Hepatocyte (in vitro differentiated cells): ENCODE measurements at regions not wholly inside any gene's neighbourhood (a gene's known extent, or its start where the extent isn't known, plus 50 kb on each side); places are given as distances from the start of the nearest gene placed in this dataset.

Source experiments
- DNase-seq: peaks from one replicate; pipeline ENCODE4 v3.0.0-alpha.2; 2016; ENCODE audit warnings: low spot score
- H2AFZ ChIP-seq: fragments of 200-600 bp; sonication (generic); 2 replicates; pipeline ENCODE4 v1.6.0; 2016; ENCODE audit warnings: antibody characterized with exemption, mild to moderate bottlenecking
- H3K27ac ChIP-seq: fragments of 200-600 bp; sonication (generic); 2 replicates; pipeline ENCODE4 v1.5.1; 2016; ENCODE audit warnings: mild to moderate bottlenecking
- H3K27me3 ChIP-seq: fragments of 200-600 bp; sonication (generic); 2 replicates; pipeline ENCODE4 v1.6.1; 2016
- H3K36me3 ChIP-seq: fragments of 200-600 bp; sonication (generic); replicated peaks from 2 replicates; pipeline ENCODE4 v1.5.1; 2016; ENCODE audit warnings: low read depth; ENCODE audit not compliant: insufficient read depth
- H3K4me1 ChIP-seq: fragments of 200-600 bp; sonication (generic); 2 replicates; pipeline ENCODE4 v1.5.1; 2016; ENCODE audit warnings: mild to moderate bottlenecking, moderate library complexity; ENCODE audit not compliant: insufficient read depth
- H3K4me2 ChIP-seq: fragments of 200-600 bp; sonication (generic); 2 replicates; pipeline ENCODE4 v1.6.0; 2016
- H3K4me3 ChIP-seq: fragments of 200-600 bp; sonication (generic); 2 replicates; pipeline ENCODE4 v1.5.1; 2016; ENCODE audit warnings: mild to moderate bottlenecking
- H3K79me2 ChIP-seq: fragments of 200-600 bp; sonication (generic); 2 replicates; pipeline ENCODE4 v1.6.0; 2017; ENCODE audit warnings: mild to moderate bottlenecking
- H3K9me2 ChIP-seq: fragments of 200-600 bp; sonication (generic); replicated peaks from 2 replicates; pipeline ENCODE4 v1.6.0; 2017; ENCODE audit warnings: mild to moderate bottlenecking; ENCODE audit not compliant: insufficient read depth
- H3K9me3 ChIP-seq: fragments of 200-600 bp; sonication (generic); 2 replicates; pipeline ENCODE4 v1.5.1; 2016; ENCODE audit warnings: low read depth, mild to moderate bottlenecking
- H4K20me1 ChIP-seq: fragments of 200-600 bp; sonication (generic); 2 replicates; pipeline ENCODE4 v1.6.0; 2016; ENCODE audit warnings: mild to moderate bottlenecking; ENCODE audit not compliant: insufficient read depth, poor library complexity, severe bottlenecking
- EZH2 ChIP-seq: fragments of 200-600 bp; sonication (generic); IDR thresholded peaks from 2 replicates; pipeline ENCODE4 v1.6.1; 2016; ENCODE audit warnings: antibody characterized with exemption, mild to moderate bottlenecking, borderline replicate concordance
- EZH2phosphoT487 ChIP-seq: fragments of 200-600 bp; sonication (generic); IDR thresholded peaks from one replicate; pipeline ENCODE4 v1.6.1; 2018; ENCODE audit warnings: antibody characterized with exemption, mild to moderate bottlenecking, low read depth, moderate library complexity; ENCODE audit not compliant: unreplicated experiment, severe bottlenecking
- WGBS: methylation state at CpG from one replicate; pipeline ENCODE4 v1.1.6; 2016; ENCODE audit warnings: low lambda C conversion rate; ENCODE audit errors: missing lambda C conversion rate; 5-methylcytosine and 5-hydroxymethylcytosine counted together
- TF ChIP-seq, protein P1 (sequence below): fragments of 200-600 bp; sonication (generic); IDR thresholded peaks from 2 replicates; pipeline ENCODE4 v1.5.1; 2016; ENCODE audit warnings: antibody characterized with exemption, mild to moderate bottlenecking; ENCODE audit not compliant: poor library complexity

- no peaks in the 10 kb centered on the region for H3K4me1 ChIP-seq
- no peak overlapping the region for H2AFZ ChIP-seq
- H3K79me2 ChIP-seq = no peaks in the 10 kb centered on the region
- no peaks in the 10 kb centered on the region for H3K36me3 ChIP-seq
- no peaks in the 10 kb centered on the region for H4K20me1 ChIP-seq
- H3K9me3 ChIP-seq = no peaks in the 10 kb centered on the region
- H3K4me3 ChIP-seq = no peak overlapping the region
- DNase-seq = no peak
- 96% methylated on average over 3 of the region's 3 CpGs for WGBS
- H3K9me2 ChIP-seq = no peaks in the 10 kb centered on the region
- H3K27ac ChIP-seq = no peak overlapping the region
- no peaks in the 10 kb centered on the region for H3K27me3 ChIP-seq
- no peak for TF ChIP-seq EZH2
- TF ChIP-seq EZH2phosphoT487 = no peak
- TF ChIP-seq, protein P1, sequence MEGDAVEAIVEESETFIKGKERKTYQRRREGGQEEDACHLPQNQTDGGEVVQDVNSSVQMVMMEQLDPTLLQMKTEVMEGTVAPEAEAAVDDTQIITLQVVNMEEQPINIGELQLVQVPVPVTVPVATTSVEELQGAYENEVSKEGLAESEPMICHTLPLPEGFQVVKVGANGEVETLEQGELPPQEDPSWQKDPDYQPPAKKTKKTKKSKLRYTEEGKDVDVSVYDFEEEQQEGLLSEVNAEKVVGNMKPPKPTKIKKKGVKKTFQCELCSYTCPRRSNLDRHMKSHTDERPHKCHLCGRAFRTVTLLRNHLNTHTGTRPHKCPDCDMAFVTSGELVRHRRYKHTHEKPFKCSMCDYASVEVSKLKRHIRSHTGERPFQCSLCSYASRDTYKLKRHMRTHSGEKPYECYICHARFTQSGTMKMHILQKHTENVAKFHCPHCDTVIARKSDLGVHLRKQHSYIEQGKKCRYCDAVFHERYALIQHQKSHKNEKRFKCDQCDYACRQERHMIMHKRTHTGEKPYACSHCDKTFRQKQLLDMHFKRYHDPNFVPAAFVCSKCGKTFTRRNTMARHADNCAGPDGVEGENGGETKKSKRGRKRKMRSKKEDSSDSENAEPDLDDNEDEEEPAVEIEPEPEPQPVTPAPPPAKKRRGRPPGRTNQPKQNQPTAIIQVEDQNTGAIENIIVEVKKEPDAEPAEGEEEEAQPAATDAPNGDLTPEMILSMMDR = no peak
- H3K4me2 ChIP-seq = no peak overlapping the region
Measured at GRCh38 chr4:181682367-181683047, 560.7 kb upstream of the TENM3 start.

DNA sequence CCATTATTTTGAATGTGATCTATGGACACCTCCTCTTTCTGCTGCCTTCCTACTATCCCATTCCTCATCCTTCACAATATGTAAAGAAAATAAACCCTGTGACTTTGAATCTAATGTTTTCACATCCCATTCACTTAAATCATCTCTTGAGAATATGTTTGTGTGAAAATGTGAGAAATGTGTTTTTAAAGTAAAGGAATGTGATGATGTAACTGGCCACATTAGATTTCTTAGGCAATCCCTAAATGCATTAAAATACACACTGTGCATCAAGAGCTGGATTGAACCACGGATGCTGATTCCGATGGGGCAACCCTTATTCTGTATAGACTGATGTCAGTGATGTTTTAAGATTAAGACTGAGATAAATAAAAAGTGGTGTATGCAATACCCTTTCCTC is 558.9 kb upstream of the TENM3 start:
- H3K79me2 ChIP-seq = no peaks in the 10 kb centered on the region
- no peaks in the 10 kb centered on the region for H4K20me1 ChIP-seq
- no peaks in the 10 kb centered on the region for H3K9me3 ChIP-seq
- no peak overlapping the region for H2AFZ ChIP-seq
- H3K36me3 ChIP-seq = no peaks in the 10 kb centered on the region
- H3K9me2 ChIP-seq = no peaks in the 10 kb centered on the region
- no peak overlapping the region for H3K4me3 ChIP-seq
- H3K27me3 ChIP-seq = no peaks in the 10 kb centered on the region
- no peak for TF ChIP-seq EZH2phosphoT487
- TF ChIP-seq, protein P1 = no peak
- no peak for TF ChIP-seq EZH2
- H3K27ac ChIP-seq = no peak overlapping the region
- H3K4me1 ChIP-seq = no peaks in the 10 kb centered on the region
- H3K4me2 ChIP-seq = no peak overlapping the region
- WGBS = 93% methylated on average over 2 of the region's 2 CpGs
- no peak for DNase-seq

DNA sequence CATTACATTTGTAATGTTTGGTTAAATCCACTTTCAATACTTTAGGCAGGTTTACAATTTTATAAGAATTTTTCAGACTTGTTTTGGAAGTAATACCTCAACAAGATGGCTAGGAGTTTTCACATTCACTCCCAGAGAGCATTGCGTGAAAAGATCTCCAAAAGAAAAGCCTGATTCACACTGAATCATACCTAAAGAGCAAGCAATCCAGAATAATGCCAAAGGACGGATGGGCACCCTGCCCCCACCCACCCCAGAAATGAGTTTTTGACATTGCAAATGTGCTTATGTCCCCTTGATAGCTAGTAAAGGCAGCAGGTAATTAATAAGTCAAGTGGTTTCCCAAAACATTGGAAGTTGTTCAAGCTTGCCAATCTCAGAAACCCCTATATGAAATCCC is 557.7 kb upstream of the TENM3 start:
- Histone ChIP-seq H3K27ac (no peak overlapping the region), H3K4me2 (no peak overlapping the region)
- 86% methylated on average over 2 of the region's 2 CpGs for WGBS

More for the DNA sequence above, 557.7 kb upstream of the TENM3 start:
- DNase-seq = no peak
- Histone ChIP-seq H3K79me2 (no peaks in the 10 kb centered on the region), H2AFZ (no peak overlapping the region), H3K9me2 (no peaks in the 10 kb centered on the region), H3K4me3 (no peak overlapping the region), H3K4me1 (no peaks in the 10 kb centered on the region), H4K20me1 (no peaks in the 10 kb centered on the region), H3K27me3 (no peaks in the 10 kb centered on the region), H3K36me3 (no peaks in the 10 kb centered on the region), H3K9me3 (no peaks in the 10 kb centered on the region)
- TF ChIP-seq EZH2phosphoT487 (no peak), EZH2 (no peak)
- TF ChIP-seq, protein P1 = no peak
